GM20000 (cell line): ENCODE measurements at regions not wholly inside any gene's neighbourhood (a gene's known extent, or its start where the extent isn't known, plus 50 kb on each side); places are given as distances from the start of the nearest gene placed in this dataset.
A peak's percentile ranks its signal among the peaks of the same experiment; 100 is the strongest.

Experiments
- DNase-seq: peaks from one replicate; pipeline ENCODE4 v3.0.0; 2012; ENCODE audit warnings: low spot score
- TF ChIP-seq, protein P1 (sequence below): IDR thresholded peaks from 2 replicates; pipeline ENCODE4 v1.5.1; 2012; ENCODE audit warnings: mild to moderate bottlenecking, control low read depth; ENCODE audit errors: extremely low read depth, missing control alignments

DNA sequence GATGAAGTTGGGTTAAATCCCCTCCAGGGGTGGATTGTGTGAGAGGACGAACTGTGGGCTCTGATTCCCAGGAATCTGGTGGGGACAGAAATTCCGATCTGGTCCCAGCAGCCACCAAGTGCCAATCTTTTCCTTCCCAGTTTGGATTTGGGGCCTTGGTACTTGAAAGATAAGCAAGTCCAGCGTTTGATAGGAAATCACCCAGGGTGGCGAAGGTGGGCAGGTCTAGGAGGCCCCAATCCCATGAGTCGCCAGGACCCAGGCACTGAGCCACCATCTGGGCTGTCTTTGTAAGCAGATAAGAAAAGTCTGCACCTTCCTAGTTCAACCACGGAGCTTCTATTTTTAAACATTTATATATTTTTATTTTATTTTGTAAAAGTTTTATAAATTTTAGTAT is 122.6 kb upstream of the LSM8 start:
- TF ChIP-seq, protein P1, sequence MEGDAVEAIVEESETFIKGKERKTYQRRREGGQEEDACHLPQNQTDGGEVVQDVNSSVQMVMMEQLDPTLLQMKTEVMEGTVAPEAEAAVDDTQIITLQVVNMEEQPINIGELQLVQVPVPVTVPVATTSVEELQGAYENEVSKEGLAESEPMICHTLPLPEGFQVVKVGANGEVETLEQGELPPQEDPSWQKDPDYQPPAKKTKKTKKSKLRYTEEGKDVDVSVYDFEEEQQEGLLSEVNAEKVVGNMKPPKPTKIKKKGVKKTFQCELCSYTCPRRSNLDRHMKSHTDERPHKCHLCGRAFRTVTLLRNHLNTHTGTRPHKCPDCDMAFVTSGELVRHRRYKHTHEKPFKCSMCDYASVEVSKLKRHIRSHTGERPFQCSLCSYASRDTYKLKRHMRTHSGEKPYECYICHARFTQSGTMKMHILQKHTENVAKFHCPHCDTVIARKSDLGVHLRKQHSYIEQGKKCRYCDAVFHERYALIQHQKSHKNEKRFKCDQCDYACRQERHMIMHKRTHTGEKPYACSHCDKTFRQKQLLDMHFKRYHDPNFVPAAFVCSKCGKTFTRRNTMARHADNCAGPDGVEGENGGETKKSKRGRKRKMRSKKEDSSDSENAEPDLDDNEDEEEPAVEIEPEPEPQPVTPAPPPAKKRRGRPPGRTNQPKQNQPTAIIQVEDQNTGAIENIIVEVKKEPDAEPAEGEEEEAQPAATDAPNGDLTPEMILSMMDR: no peak
- DNase-seq: no peak

DNA sequence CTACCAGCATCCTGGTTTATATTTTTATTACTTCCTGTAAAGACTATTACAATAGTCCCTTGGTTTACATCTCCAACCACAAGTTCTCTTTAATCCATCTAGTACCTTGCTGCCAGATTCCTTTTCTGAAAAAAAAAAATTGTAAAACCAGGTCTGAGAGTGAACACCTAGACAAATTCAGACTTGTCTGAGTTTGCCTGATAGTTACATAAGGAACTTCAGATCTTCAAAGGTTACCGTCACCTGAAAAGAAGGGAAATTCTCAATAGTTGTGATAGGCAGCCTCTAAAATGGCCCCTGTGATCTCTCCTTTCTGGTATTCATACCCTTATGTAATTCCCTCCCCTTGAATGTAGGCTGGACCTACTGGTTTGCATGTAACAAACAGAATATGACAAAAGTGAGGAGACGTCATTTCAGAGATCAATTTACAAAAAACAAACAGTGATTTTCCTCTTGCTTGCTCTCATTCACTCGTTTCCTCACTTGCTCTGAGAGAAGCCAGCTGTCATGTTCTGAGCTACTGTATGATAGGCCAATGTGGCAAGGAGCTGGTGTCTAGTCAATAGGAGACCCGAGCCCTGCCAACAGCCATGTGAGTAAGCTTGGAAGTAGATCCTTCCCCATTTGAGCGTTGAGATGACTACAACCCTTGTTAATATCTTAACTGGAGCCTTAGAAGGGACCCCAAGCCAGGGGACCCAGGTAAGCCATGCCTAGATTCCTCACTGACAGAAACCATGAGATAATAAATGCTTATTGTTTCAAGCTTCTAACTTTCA is 110.9 kb upstream of the LSM8 start:
- TF ChIP-seq, protein P1: no peak
- DNase-seq: no peak

DNA sequence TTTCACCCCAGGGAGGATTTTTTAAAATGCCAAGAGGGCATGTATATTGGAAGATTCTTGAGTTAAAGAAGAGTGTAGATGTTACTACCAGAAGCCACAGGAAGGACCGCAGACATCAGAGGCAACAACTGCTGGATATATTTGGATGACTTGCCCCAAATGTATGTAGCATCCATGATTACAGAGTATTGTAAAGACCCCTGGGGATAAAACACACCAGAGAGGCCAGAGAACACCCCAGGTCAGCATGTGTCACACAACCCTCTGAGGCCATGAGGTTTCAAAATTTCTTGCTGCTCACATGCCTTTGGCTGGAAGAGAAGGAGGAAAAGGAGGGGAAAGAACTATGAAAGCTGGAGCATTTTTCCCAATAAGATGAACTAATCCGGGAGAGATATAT is 108.0 kb upstream of the LSM8 start:
- no peak for DNase-seq
- TF ChIP-seq, protein P1: no peak

DNA sequence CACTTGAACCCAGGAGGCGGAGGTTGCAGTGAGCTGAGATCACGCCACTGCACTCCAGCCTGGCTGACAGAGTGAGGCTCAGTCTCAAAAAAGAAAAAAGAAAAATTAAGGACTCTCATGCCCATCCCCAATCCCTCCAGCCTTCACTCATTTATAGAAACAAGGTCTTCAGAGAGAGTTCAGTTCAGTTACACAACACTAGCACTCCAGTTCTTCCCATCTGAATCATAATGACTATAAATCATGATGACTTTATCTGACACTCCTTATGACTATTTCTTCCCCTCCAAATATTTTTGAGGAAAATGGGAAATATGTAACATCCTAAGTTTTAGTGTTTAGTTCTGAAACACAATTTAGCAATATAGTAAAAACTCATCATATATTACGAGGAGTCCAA is 107.4 kb upstream of the LSM8 start:
- TF ChIP-seq, protein P1: no peak
- no peak for DNase-seq

DNA sequence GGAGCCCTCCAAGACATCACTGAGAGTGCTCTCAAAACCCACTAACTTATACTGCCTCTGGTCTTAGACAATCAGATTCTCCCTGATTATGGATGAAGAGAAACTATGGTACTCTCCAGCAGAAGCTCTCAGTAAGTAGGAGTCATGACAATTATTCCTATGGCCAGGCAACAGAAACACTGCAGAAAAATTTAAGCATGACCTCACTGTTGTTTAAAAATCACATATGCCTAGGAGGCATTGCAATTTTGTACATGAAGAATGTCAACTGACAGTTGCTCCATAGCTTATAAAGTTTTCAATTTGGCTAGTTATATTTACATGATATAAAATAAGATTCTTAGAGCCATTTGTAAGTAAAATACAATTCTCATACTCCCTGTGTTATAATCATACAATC is 105.9 kb upstream of the LSM8 start:
- TF ChIP-seq, protein P1: no peak
- DNase-seq: no peak

DNA sequence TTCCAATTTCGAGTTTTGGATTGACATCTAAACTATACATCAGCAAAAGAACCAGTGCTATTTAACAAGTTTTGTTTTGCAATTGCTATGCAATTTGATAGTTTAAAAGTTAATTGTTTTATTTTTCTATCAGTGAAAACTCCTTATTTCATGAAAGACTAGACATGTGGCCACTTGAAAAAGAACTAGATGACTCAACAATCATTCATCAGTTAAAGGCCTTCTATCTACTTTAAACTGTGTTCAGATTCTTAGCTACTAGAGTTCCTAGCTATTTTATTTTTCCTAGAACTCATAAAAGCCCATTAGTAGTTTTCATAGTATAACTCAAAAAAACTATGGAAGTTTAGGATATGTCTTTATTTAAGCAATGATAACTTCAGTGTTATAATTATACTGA is 104.6 kb upstream of the LSM8 start:
- DNase-seq: no peak
- TF ChIP-seq, protein P1: no peak

DNA sequence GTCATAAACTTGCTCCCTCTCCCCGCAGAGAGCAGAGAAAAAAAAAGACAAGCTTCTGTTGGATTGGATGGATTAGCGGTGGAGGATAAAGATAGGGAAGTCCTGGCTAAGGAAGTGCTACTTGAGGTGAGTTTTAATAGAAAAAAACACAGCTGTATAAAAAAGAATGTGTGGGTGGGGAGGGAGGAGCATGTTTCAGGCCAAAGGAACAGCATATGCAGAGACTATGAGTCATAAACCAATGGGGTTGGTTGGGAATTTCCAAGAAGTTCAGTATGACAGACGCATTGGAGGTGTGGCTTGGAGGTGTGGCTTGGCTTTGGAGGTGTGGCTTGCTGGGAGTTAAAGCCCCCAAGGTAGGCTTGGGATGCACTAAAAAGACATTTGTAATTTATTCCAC is 103.0 kb upstream of the LSM8 start:
- DNase-seq: peak; percentile 37
- TF ChIP-seq, protein P1: no peak
